ENCODE measurements at regions not wholly inside any gene's neighbourhood (a gene's known extent, or its start where the extent isn't known, plus 50 kb on each side); places are given as distances from the start of the nearest gene placed in this dataset.
"Not testable (repeated sequence)": the region's sequence is repeated elsewhere in the genome, so short reads cannot be mapped to it uniquely, and the experiment has no call there.

- intact Hi-C loops (cut with DNase I) = no loop called here
- no peak for DNase-seq
Observed at GRCh38 chrX:88828011-88828410, 81.0 kb downstream of the CPXCR1 start.

DNA sequence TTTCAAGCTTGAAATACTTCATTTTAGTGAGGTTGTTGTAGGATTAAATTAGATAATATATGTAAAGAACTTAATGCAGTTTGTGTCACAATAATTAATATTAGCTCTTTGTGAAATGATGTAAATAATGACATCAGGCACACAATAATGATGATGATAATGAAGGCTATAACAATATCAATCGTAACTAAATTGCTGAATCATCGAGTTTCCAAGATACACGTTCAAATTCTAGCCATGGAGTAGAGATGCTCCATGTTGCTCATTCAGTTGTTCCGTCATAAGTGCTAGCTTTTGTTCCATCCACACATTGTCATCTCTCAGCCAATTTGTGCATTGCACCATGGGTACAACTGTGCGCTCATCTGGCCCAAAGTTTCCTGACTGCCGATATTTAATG lies 83.1 kb downstream of the CPXCR1 start:
- intact Hi-C loops (cut with DNase I) = no loop called here
- DNase-seq = no peak

GRCh38 chrX:88837721-88838120 lies 90.7 kb downstream of the CPXCR1 start:
- DNase-seq; intact Hi-C loops (cut with DNase I): not testable (repeated sequence)

GRCh38 chrX:88838392-88838791 lies 91.4 kb downstream of the CPXCR1 start:
- intact Hi-C loops (cut with DNase I) = no loop called here
- DNase-seq = no peak

DNA sequence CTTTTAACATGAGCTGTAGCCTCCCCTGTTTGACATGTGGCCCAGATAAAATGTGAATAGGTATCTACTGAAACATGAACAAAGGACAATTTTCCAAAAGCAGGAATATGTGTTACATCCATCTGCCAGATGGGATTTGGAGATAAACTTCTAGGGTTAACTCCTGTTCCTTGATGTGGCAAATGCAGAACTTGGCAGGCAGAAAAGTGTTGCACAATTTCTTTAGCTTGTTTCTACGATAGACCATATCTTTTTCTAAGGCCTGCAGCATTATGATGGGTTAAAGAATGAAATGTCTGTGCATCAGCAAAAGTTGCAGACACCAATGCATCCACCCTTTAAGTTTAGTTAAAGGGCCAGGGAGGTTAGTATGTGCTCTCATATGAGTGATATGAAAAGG lies 96.8 kb downstream of the CPXCR1 start:
- intact Hi-C loops (cut with DNase I) = not testable (repeated sequence)

GRCh38 chrX:88853925-88854324 lies 106.9 kb downstream of the CPXCR1 start:
- no peak for DNase-seq
- intact Hi-C loops (cut with DNase I) = no loop called here

More for the DNA sequence above, 96.8 kb downstream of the CPXCR1 start:
- DNase-seq = not testable (repeated sequence)

- intact Hi-C loops (cut with DNase I) = no loop called here
- peak in 1 of 42 donors; percentile 26 for DNase-seq
Observed at GRCh38 chrX:88863726-88864125, 116.7 kb downstream of the CPXCR1 start.

DNA sequence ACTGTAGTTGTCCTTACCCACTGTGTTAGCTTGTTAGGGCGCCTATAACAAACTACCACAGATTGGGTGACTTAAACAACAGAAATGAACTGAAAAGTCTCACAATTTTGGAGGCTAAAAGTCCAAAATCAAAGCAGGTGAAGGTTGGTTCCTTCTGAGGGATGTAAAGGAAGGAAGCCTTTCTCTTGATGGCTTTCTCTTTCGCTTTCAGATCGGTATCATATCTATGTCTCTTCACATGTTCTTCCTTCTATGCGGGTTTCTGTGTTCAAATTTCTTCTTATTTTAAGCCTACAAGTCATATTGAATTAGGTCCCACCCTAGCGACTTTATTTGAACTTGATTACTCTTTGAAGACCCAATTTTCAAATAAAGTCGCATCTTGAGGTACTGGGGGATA lies 118.6 kb downstream of the CPXCR1 start:
- DNase-seq = no peak
- intact Hi-C loops (cut with DNase I) = no loop called here

DNA sequence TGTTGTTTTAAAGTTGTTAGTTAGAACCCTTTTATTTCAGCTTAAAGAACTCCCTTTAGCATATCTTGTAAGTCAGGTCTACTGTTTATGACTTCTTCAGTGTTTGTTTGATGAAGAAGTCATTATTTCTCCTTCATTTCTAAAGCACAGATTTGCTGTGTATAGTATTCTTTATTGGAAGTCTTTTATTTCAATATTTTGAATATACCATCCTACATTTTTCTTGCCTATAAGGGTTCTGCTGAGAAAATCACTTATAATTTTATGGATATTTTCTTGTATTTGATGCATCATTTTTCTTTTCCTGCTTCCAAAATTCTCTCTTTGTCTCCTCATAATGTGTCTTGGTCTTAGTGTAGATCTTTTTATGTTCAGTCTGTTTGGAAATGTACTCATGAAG lies 134.5 kb downstream of the CPXCR1 start:
- intact Hi-C loops (cut with DNase I) = no loop called here
- DNase-seq = no peak

GRCh38 chrX:88883200-88883599 lies 136.2 kb downstream of the CPXCR1 start:
- intact Hi-C loops (cut with DNase I) = no loop called here

GRCh38 chrX:88886908-88887307 lies 139.9 kb downstream of the CPXCR1 start:
- intact Hi-C loops (cut with DNase I) = no loop called here
- DNase-seq = no peak

More at GRCh38 chrX:88883200-88883599, 136.2 kb downstream of the CPXCR1 start:
- no peak for DNase-seq

DNA sequence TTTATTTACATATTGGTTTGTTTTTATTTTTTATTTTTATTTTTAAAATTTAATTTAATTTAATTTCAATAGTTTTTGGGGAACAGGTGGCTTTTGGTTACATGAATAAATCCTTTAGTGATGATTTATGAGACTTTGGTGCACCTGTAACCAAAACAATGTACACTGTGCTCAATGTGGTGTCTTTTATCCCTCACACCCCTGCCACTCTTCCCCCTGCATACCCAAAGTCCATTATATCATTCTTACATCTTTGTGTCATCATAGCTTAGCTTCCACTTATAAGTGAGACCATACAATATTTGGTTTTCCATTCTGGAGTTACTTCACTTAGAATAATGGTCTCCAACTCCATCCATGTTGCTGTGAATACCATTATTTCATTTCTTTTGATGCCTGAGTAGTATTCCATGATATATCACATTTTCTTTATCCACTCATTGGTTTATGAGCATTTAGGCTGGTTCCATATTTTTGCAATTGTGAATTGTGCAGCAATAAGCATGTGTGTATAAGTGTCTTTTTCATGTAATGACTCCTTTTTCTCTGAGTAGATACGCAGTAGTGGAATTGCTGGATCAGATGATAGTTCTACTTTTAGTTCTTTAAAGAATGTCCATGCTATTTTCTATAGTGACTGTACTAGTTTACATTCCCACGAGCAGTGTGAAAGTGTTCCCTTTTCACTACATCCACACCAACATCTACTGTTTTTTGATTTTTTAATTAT lies 157.1 kb downstream of the CPXCR1 start:
- intact Hi-C loops (cut with DNase I) = no loop called here

GRCh38 chrX:88908056-88908455 lies 161.0 kb downstream of the CPXCR1 start:
- DNase-seq = no peak
- intact Hi-C loops (cut with DNase I) = no loop called here

More for the DNA sequence above, 157.1 kb downstream of the CPXCR1 start:
- no peak for DNase-seq

DNA sequence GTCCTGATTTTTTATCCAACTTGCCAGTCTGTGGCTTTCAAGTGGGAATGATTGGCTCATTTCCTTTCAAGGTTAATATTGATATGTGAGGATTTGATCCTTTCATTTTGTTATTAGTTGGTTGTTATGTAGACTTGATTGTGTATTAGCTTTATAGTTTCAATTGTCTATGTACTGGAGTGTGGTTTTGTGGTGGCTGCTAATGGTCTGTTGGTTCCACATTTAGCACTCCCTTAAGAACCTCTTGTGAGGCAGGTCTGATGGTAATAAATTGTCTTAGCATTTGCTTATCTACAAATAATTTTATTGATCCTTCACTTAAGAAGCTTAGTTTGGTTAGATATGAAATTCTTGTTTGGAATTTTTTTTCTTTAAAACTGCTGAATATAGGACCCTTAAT lies 190.6 kb downstream of the CPXCR1 start:
- intact Hi-C loops (cut with DNase I) = no loop called here
- DNase-seq = no peak

- intact Hi-C loops (cut with DNase I) = no loop called here
- DNase-seq = no peak
Observed at GRCh38 chrX:88940904-88941303, 193.9 kb downstream of the CPXCR1 start.

DNA sequence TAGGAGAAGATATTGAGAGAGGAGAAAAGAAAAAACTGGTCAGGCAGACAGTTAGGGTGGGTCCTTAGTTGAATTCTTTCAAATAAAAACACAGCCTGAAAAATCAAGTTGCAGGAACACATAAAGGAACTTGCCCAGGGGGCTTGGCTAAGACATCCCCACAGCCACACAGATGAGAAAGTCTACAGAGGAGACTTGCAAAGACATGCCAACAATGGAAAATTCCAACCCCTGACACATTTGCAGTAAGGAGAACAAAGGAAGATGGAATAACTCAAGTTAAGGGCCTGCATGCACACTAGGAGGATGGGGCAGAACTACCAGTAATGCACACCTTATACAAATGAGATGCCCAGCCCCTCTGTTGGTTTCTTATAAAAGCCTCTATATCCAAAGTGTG lies 197.6 kb downstream of the CPXCR1 start:
- DNase-seq = no peak
- intact Hi-C loops (cut with DNase I) = no loop called here

DNA sequence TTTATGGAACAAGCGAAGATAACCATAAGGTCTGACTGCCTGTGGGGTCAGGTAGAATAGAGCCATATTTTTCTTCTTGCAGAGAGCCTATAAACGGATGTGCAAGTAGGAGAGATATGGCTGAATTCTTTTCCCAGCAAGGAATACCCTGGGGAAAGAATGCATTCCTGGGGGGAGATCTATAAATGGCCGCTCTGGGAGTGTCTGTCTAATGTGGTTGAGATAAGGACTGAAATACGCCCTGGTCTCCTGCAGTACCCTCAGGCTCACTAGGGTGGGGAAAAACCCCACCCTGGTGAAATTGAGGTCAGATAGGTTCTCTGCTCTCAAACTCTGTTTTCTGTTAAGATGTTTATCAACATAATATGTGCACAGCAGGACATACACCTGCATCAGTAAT lies 209.0 kb downstream of the CPXCR1 start:
- intact Hi-C loops (cut with DNase I); DNase-seq: not testable (repeated sequence)

- DNase-seq = no peak
- intact Hi-C loops (cut with DNase I) = no loop called here
Observed at GRCh38 chrX:88977835-88978234, 230.8 kb downstream of the CPXCR1 start.

DNA sequence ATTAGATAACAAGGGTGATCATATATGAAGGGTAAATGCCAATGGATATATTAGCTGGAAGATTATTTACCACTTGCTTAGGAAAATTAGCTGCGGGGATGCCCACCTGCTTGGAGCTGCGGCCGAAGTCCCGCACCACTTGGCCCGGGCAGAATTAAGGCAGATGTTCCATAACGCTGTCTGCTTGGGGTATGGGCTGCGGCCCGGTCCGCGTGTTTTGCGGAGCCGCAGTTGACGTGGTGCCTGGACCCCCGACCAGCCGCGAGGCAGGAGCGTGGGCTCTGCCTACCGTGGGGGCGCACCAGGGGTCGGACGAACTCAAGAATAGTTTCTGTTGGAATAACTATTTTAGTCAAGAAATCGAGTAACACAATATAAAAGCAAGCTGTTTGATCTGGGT lies 235.2 kb downstream of the CPXCR1 start:
- DNase-seq = no peak
- intact Hi-C loops (cut with DNase I) = no loop called here

DNA sequence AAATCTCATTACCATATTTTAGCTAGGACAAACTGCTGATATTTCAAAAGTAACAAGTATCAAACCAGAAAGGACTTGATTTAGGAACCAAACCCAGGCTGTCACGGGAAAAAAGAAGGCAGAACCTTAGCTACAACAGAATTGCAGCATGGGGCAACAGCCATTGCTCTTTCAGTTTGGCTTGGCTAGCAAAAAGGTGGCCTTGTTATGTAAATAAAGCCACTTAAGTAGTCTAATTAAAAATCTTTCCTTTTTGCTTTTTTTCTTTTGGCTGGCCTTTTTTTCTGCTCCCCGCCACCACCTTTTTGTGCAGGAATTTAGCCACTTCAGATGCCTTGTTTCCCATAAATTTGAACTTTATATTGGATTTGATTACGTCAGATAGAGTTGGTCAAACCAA lies 235.9 kb downstream of the CPXCR1 start:
- intact Hi-C loops (cut with DNase I) = no loop called here
- DNase-seq = no peak

DNA sequence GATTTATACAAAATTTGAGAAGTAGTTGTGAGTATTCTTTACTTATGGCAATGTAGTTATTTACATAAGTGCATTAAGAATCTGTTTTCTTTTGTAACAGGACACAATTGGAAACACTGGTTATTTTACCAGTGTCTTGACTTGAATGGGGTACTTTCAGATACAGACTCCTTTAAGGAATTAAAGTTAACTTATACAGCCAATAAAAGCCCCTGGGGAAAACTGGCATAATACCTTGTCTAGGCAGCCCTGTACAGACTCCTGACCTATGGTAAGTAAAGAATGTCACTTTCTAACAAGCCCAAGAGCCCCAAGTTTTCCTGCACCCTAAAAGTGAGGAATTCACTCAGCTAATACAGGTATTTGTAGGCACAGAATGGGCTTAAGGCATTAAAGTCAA lies 241.8 kb downstream of the CPXCR1 start:
- intact Hi-C loops (cut with DNase I) = no loop called here
- no peak for DNase-seq

Data from head of caudate nucleus (tissue), 42 donors.